ENCODE measurements at regions not wholly inside any gene's neighbourhood (a gene's known extent, or its start where the extent isn't known, plus 50 kb on each side); places are given as distances from the start of the nearest gene placed in this dataset.
A peak's percentile ranks its signal among the peaks of the same experiment; 100 is the strongest.

- Histone ChIP-seq H3K4me1 (ENCODE audit: control insufficient read depth in 1 of 2, insufficient read depth in 2 of 2, low read depth in 1 of 2, low read length in 1 of 2) (no peaks in the 10 kb centered on the region), H3K79me2 (ENCODE audit: insufficient read depth) (no peaks in the 10 kb centered on the region), H3K9me3 (no peaks in the 10 kb centered on the region), H3K9me2 (no peaks in the 10 kb centered on the region), H4K20me1 (ENCODE audit: insufficient read depth) (no peaks in the 10 kb centered on the region), H3K4me2 (no peak overlapping the region), H3K36me3 (replicated peaks in 1 of 2; ENCODE audit: control insufficient read depth in 1 of 2, insufficient read depth in 2 of 2, low read length in 1 of 2) (no peaks in the 10 kb centered on the region), H3K4me3 (ENCODE audit: low read depth in 2 of 2, low read length in 1 of 2) (no peak overlapping the region), H3F3A (replicated peaks; ENCODE audit: insufficient read depth) (no peaks in the 10 kb centered on the region), H3K9ac (no peak overlapping the region), H3K27ac (ENCODE audit: low read depth in 2 of 2, low read length in 1 of 2) (no peak overlapping the region), H2AFZ (ENCODE audit: low read depth) (no peak overlapping the region), H3K27me3 (ENCODE audit: insufficient read depth) (no peaks in the 10 kb centered on the region)
- POLR2A ChIA-PET: no interaction called here
- WGBS (ENCODE audit: low lambda C conversion rate): 5% methylated on average over 7 of the region's 7 CpGs
- no peak for DNase-seq
- no peak for TF ChIP-seq RCOR1 (IDR thresholded peaks at IDR 0.05; ENCODE audit: low read length)
- 0 out of 2 replicates have a peak, but pooled peaks have one; percentile 16 for TF ChIP-seq GATA2 (CRISPR knock-in tag; IDR thresholded peaks at IDR 0.05)
- CTCF ChIA-PET: interaction anchor here (1.0 to 2.2 kb wide), 4 partner anchors 21 to 393 kb away, joined by 3 to 7 read pairs (median 4); no protein-coding TSS in a partner anchor
Observed at GRCh38 chr2:238763471-238763995, 84.4 kb upstream of the TWIST2 start.

GRCh38 chr2:238765590-238765989 lies 82.3 kb upstream of the TWIST2 start:
- no peak overlapping the region for H3K4me2 ChIP-seq
- no peak overlapping the region for H3K4me3 ChIP-seq (ENCODE audit: low read depth in 2 of 2, low read length in 1 of 2)
- TF ChIP-seq FOXJ3 (CRISPR knock-in tag; IDR thresholded peaks at IDR 0.05): no peak
- TF ChIP-seq USF2 (IDR thresholded peaks at IDR 0.05; ENCODE audit: borderline replicate concordance, low read depth, low read length): no peak
- no peak for TF ChIP-seq SMC3 (IDR thresholded peaks at IDR 0.05; ENCODE audit: low read depth, low read length)
- TF ChIP-seq FOSL2 (IDR thresholded peaks at IDR 0.05; ENCODE audit: borderline replicate concordance, low read depth): no peak
- TF ChIP-seq CHD2 (IDR thresholded peaks at IDR 0.05; ENCODE audit: low read length, partially characterized antibody): no peak
- TF ChIP-seq CTCF (IDR thresholded peaks at IDR 0.05): no peak
- TF ChIP-seq NFIC (IDR thresholded peaks at IDR 0.05; ENCODE audit: borderline replicate concordance): no peak
- no peak for TF ChIP-seq TEAD4 (IDR thresholded peaks at IDR 0.05; ENCODE audit: borderline replicate concordance, insufficient read depth)
- no peak for TF ChIP-seq JUND (IDR thresholded peaks at IDR 0.05)
- no peak for TF ChIP-seq ZBTB33 (IDR thresholded peaks at IDR 0.05; ENCODE audit: borderline replicate concordance, low read depth)
- no peak for TF ChIP-seq GABPA (IDR thresholded peaks at IDR 0.05; ENCODE audit: low read depth)
- TF ChIP-seq FOXM1 (IDR thresholded peaks at IDR 0.05; ENCODE audit: low read depth): no peak
- no peak for TF ChIP-seq ELF1 (IDR thresholded peaks at IDR 0.05)
- no peak for TF ChIP-seq MXI1 (IDR thresholded peaks at IDR 0.05; ENCODE audit: low read depth, low read length)
- no peak for TF ChIP-seq GATA2 (CRISPR knock-in tag; IDR thresholded peaks at IDR 0.05)
- TF ChIP-seq, protein P1, sequence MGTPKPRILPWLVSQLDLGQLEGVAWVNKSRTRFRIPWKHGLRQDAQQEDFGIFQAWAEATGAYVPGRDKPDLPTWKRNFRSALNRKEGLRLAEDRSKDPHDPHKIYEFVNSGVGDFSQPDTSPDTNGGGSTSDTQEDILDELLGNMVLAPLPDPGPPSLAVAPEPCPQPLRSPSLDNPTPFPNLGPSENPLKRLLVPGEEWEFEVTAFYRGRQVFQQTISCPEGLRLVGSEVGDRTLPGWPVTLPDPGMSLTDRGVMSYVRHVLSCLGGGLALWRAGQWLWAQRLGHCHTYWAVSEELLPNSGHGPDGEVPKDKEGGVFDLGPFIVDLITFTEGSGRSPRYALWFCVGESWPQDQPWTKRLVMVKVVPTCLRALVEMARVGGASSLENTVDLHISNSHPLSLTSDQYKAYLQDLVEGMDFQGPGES (IDR thresholded peaks at IDR 0.05; ENCODE audit: low read depth, low read length): no peak
- TF ChIP-seq RAD21 (IDR thresholded peaks at IDR 0.05; ENCODE audit: low read length): no peak
- ChIA-PET CTCF (interaction anchor here (1.2 to 2.2 kb wide), 2 partner anchors 19 to 243 kb away, joined by 3 to 5 read pairs; no protein-coding TSS in a partner anchor), POLR2A (no interaction called here)
- no peaks in the 10 kb centered on the region for H3K9me2 ChIP-seq
- no peak overlapping the region for H2AFZ ChIP-seq (ENCODE audit: low read depth)
- no peaks in the 10 kb centered on the region for H4K20me1 ChIP-seq (ENCODE audit: insufficient read depth)
- no peaks in the 10 kb centered on the region for H3K4me1 ChIP-seq (ENCODE audit: control insufficient read depth in 1 of 2, insufficient read depth in 2 of 2, low read depth in 1 of 2, low read length in 1 of 2)
- H3K36me3 ChIP-seq (replicated peaks in 1 of 2; ENCODE audit: control insufficient read depth in 1 of 2, insufficient read depth in 2 of 2, low read length in 1 of 2): no peaks in the 10 kb centered on the region
- 47% methylated on average over 8 of the region's 8 CpGs for WGBS (ENCODE audit: low lambda C conversion rate)
- no peaks in the 10 kb centered on the region for H3K79me2 ChIP-seq (ENCODE audit: insufficient read depth)
- H3K27me3 ChIP-seq (ENCODE audit: insufficient read depth): no peaks in the 10 kb centered on the region
- DNase-seq: no peak
- no peaks in the 10 kb centered on the region for H3F3A ChIP-seq (replicated peaks; ENCODE audit: insufficient read depth)
- no peaks in the 10 kb centered on the region for H3K9me3 ChIP-seq
- no peak overlapping the region for H3K9ac ChIP-seq
- no peak overlapping the region for H3K27ac ChIP-seq (ENCODE audit: low read depth in 2 of 2, low read length in 1 of 2)

Measured in SK-N-SH (cell line).